GM19452 (cell line): ENCODE measurements at regions not wholly inside any gene's neighbourhood (a gene's known extent, or its start where the extent isn't known, plus 50 kb on each side); places are given as distances from the start of the nearest gene placed in this dataset.
"Not testable (repeated sequence)": the region's sequence is repeated elsewhere in the genome, so short reads cannot be mapped to it uniquely, and the experiment has no call there.

Experiments
- ATAC-seq: cut with Tn5 transposase; IDR thresholded peaks from one replicate; pipeline ENCODE4 v1.9.1; 2021; ENCODE audit not compliant: unreplicated experiment

DNA sequence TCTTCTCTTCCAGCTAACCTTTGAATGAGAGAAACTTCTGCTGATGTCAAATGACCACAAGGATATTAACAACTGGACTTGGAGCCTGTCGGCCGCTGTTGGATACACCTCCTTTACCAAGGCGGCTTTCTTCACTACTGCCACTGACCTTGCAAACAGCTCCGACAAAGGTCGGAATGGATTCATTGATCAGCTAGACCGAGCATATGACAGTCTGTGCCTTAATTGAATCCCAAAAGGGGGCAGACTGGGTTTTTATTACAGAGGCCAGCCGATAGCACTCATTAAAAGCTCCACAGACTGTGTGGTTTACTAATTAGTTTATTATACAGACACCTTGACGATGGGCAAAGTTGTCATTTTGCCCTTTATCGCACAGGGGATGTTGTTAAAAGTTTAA is 394.5 kb downstream of the RERGL start:
- ATAC-seq, result no peak

DNA sequence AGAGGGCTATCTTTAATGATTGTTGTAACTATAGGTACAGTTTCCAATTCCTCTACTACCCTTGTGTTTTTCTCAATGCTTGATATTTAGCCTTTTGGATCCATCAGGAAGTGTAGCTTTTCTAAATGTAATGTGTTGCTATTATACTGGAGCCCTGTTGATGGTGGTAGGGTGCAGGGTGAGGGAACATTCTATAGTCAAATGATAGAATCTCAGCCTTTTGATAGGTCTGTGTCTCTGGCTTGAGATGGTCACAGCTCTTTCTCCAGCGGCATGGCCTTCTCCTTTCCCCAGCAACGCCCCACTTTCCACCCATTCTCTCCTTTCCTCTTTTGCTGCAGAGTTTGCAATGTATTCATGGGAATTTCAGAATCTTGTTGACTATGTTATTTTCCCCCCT is 398.6 kb downstream of the RERGL start:
- ATAC-seq, result no peak

DNA sequence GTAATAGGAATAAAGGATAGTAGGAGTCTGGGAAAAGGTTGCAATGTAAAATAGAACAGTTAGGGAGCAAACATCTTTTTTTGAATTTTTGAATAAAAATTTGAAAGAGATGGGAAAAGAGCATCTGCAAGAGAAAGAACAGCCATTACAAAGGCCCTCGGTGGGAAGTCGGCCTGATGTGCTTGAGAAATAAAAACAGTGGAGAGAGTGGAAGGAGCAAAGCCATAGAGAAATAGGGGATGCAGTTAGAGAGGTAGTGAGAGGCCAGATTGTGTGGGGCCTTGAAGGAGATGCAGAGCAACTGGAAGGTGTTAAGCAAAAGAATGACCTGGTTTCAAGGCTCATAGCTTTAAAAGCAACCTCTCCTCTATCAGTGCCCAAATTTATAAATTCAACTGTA is 409.8 kb downstream of the RERGL start:
- no peak for ATAC-seq

DNA sequence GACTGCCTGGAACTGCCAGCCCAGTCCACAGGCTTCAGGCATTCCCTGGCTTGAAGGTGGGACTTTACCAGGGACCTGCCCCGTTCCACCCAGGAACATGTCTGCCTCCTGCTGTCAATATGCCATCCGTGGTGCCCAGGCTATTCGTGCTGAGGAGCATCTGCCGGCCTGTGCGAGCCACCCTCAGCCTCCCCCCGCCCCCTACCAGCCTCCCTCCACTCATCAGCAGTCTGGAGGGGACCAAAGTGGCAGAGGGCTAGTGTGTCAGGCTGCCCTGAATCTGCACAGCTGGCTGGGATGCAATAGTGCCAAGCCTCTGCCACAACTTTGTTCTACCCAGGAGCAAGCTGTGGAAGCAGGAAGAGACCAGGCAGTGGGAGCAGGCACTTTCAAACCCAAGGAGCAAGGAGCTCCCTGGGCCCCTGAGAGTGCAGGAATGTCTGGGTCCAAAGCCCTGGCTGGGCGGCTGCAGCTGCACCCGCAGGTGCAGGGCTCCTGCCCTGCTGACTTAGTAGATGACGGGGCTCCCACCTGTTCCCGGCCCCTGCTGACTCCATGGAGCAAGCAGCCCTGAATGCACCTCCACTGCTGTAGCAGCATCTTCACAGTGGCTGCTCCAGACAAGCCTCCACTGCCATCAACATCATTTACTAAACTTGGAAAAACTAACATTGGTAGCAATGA is 423.2 kb downstream of the RERGL start:
- no peak for ATAC-seq

DNA sequence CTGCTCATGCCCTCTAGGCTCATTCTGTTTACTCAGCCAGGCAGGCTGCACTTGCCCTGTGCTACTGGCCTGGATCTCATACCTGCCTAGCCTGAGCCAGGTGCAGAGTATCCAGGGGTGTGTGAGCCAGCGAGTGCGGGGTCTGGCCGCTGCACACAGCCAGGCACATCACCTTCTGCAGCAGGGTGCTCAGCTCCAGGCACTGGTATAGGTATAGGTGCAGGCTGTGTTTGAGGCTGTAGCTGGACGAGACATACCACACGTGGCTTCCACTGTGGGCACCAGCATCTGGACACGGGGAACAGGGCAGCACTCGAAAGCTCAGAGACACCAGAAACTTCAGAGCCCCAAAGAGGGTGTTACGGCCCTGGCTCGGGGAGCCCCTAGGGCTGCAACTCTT is 424.2 kb downstream of the RERGL start:
- ATAC-seq, result no peak

DNA sequence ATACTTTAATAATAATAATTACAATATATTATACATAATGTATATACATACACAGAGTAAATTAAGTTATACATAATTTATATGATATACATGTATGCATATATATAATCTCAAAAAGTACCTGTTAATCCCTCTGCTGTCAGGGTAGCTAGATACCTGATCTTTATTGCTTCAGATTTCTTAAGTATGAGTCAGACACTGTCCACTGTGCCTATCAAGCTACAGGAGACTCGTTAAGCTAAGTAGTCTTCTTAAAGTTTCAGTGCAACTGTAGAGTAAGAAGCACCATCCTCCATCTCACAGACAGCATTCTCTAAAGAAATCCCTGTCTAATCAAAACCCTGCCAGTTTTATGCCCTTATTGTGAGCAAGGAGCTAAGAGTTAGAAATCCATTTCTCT is 428.7 kb downstream of the RERGL start:
- ATAC-seq, result no peak

DNA sequence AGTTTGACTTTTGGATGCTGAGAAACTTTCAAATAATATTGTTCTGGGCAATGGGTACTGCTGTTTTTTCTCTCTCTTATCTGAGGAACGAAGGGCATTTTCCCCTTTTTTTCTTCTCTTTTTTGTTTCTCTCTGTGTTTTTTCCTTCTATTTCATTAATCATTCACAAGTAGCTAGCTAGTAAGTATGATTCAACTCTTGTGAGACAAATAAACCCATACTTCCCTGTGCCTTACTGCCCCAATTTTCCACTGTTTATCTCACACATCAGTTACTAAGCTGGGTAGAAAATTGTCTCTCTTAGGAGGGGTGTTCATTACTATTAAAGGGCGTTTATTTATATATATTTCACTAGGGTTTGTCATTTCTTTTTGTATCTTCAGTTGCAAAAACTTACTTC is 437.6 kb downstream of the RERGL start:
- ATAC-seq, result no peak

DNA sequence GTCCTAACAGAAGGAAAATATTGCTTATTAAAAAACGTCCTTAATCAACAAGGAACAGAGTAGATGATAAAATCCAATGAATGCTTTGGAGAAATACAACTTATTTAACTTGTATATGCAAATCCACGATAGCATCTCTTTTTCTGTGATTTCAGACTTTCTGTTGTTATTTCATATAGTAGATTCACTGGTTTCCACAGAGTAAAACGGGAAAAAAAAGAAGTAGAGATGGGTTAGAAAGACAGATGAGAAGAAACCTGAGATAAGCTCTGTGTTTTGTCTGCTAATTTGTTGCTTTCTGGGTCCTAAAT is 447.7 kb downstream of the RERGL start:
- no peak for ATAC-seq

DNA sequence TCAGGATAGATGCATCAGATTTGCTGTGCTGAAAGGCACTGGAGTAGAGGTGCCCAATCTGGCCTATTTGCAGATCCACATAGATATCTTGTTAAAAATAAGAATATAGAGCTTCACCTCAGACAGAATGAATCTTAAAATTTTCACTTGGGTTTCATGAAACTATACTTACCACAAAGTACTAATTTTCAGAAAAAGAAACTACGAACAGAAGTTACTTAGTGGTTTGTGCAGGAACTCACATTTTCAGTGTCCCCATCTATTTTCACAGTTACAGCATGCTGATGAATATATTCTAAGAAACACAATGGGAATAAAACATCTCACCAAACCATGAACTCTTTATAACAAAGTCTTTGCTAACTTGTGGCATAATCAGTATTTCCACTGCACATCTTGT is 449.4 kb downstream of the RERGL start:
- ATAC-seq, result no peak

DNA sequence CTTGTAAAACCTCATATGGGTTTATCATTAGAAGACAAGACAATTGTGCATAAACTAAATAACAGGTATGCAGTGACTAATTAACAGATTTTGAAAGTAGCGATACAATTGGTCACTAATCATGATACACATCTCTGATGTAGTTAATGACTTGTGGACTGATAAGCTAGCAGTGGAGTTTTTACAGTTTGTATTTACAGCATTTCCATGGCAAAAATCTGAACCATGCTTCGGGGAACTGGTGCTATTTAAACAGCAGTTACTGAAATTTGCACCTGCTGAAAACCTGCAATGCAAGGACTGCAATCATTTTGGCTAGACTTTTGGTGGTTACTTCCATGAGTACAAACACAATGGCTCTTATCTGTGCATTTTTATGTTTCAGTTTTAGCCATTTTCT is 471.2 kb downstream of the RERGL start:
- ATAC-seq, result no peak

DNA sequence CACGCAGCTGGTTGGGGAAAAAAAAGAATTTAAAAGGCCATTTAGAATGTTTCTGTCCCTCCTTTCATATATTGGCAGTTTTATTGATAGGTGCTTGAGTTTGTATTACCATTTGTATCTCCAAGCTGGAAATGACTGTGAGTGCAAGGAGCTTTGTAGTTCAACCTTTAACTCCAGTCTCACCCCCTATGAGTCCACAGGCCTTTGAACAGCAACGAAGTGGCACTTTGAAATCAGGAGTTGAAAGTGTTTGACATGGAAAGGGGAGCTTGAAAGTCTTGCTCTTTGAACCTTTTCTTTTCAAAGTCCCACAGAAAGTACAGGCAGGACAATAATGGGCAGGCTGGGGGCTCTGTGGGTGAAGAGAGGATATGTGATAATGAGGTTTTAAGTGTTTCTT is 480.3 kb downstream of the RERGL start:
- no peak for ATAC-seq

DNA sequence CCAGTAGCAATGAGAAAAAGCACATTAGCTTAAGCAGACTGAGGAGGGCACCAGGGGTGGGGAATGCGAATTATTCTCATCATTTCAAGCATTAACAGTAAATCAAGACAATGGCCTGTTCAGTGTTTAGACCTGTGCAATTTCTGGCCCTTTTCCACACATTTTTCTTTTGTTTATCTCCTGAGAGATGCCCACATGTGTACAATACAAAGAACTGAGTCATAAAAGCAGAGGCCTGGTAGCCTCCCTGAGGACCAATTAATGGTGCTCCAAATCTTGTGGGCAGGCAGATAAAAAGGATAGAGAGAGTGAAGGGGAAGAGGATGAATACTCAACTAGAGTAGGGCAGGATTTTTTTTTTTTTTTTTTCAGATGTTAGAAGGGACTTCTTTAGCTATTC is 480.8 kb downstream of the RERGL start:
- ATAC-seq, result no peak

DNA sequence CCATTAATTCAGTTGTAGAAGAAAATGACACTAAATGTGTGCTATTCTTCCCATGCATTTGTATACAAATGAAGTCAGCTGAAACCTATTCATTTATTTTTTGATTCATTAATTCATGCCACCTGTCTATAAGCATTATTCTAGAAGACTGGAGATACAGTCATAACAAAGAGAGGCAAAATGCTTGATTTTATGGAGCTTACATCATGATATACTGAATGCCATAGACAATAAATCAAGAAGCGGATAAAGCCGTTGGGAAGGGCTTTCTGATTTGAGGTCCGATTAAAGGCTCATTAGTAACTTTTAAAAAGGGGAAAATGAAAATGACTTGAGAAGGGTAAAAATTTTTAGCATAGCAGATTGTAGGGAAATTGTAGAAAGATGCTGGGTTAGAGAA is 494.9 kb downstream of the RERGL start:
- no peak for ATAC-seq

DNA sequence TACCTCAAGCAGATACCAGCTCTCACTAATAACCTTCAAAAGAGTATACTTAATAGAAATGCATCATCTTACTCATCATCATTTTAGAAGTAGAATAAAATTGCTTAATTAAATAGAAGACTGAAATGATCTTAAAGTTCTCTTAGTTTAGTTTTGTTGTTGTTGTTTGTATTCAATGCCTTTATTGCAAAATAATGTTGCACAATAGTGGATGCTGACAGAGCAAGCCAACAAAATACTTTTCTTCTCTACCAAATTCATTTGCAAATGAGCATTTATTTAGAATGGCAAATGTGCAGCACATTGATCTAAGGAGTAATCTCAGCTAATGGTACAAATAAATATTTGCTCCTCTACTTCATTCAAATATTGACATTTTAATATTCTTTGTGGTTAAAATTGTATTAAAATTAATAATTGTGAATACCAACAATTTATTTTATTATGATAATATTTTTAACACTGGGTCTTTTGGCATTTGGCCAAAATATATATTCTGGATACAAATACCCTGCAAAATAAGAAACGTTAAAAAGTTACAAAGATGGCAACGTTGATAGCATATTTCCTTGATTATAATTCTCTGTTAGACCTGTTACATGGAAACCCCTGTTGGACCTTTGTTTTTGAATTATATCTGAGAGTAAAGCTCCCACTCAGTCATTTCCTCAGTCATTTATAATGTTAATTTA is 496.1 kb downstream of the RERGL start:
- ATAC-seq, result no peak

DNA sequence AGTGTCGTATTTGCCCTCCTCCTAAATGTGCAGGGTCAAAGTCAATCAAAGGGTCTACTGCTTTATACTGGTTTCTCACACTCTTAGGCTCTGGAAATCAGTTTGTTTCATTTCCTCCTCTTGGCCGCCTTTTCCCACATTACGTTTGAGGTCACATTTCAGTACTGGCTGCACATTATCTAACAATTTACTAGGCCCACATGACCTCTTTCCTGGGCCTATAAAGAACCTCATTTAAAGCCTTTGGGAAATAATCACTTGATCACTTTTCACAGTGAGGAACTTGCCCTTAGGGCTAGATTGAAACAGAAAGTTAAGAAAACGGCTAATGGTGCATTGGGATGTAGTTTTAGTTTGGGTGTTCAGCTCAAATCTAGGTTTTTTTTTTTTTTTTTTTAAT is 497.5 kb downstream of the RERGL start:
- ATAC-seq, result no peak

DNA sequence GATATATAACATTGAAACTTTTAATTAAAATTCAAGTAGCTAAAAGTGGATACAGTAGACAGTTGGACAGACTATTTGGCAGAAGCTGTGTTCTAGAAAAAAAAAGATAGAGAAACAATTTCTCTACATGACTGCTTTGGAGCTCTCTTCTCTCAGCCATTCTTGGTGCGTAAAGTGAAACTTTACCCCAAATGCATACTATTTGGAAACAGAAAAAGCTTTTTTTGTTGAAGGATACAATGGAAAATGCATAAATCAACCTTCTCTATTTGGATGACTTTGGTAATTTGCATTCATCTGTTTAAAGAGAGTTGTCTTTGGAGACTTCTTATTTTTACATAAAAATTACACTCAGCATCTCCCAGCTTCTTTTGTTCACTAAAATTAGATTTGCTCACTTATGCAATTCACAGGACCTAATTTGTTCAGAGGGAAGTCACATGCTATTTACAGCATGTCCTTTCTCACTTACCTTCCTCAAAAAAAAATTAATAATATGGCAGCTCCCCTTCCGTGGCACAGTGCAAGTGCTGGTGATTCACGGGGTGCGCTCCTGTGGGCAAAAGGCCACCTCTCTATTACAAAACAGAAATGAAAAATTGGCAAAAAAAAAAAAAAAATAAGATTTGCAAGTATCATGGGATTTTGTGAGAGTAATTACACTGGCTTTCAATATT is 498.9 kb downstream of the RERGL start:
- no peak for ATAC-seq

DNA sequence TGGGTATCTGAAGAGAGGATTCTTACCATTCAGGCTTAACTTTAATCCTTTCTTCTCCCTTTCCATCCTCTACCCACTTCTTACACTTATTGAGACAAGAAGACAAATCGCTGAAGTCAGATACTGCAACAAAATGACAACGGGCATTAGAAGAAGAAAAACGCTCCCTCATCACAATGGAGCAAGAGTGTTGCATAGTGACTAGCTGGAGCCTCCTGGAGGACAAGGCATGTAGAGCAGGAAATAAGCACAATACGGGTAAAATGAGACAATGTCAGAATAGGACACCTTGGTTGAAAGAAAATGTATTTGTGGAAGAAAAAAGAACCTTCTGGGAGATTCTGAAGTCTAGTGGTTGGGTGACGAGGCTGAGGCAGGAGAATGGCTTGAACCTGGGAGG is 501.0 kb downstream of the RERGL start:
- ATAC-seq, result no peak

DNA sequence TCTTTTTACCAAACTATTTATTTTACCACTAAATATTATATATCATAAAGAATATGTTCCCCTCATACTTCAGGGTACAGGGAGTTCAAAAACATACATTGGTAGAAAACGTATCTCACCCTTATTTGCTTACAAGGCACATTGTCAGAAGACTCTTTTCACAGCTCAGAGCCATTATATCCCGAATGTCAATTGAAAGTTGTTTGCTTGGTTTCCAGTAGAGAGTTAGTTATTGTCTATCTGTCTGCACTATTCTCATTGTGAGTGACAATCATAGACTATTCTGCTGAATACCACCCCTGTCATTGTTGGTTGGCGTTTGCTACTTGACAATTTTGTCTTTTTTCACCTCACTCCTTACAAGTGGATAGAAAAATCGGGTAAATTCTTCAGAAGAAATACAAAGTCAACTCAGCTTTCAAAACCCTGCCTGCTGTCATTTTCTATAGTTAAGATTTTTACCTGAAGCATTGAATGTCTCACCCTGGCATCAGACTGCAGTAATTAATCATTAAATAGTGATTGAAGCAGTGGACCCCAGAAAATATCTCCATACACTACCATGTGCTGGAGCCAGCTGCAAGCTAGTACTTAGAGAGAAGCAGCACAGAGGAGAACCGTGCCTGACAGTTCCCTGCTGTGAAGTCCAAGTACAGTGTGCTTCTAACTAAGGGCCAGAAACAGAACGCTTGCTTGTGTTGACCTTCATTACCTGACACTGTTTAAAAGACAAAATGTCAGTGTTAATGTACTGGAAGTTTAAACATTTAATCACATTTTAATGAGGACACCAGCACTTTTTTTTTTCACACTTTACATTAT is 510.6 kb downstream of the RERGL start:
- ATAC-seq, result no peak

DNA sequence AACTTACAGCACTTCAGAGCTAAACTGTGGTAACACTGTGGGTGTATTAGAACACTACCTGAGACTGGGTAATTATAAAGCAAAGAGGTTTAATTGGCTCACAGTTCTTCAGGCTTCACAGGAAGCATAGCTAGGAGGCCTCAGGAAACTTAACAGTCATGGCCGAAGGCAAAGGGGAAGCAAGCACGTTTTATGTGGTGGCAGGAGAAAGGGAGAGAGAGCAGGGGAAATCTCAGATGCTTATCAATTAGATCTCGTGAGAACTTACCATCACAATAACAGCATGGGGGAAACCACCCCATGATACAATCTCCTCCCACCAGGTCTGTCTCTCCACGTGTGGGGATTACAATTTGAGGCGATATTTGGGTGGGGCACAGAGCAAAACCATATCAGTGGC is 512.6 kb downstream of the RERGL start:
- no peak for ATAC-seq

DNA sequence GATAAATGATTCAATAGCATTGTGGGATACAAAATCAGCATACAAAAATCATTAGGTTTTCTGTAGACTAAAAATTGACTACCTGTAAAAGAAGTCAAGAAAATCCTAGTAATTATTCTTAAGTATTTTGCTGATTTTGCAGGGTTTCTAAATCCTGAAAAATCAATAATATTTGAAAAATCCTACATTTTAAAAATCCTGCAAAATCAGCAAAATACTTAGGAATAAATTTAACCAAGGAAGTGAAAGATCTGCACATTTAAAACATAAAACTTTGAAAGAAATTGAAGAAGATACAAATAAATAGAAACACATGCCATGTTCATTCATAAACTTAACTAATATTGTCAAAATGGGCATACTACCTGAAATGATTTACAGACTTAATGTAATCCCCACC is 517.7 kb downstream of the RERGL start:
- ATAC-seq, result no peak

DNA sequence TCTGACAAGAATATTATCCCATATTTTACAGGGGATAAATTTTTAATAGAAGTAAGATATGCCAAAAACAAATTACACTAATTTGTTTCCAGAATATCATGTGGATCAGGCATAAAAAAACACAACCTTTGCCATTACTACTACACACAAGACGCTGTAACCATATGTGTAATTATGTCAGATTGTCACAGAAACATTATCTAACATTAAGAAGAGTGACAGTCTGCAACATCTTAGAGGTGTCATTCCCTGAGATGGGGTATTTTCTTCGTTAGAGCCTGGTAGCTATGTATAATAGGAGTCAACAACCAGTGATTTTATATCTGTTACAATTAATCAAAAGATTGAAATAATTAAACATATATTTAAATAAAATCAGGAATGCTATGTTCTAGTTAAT is 518.9 kb downstream of the RERGL start:
- no peak for ATAC-seq

DNA sequence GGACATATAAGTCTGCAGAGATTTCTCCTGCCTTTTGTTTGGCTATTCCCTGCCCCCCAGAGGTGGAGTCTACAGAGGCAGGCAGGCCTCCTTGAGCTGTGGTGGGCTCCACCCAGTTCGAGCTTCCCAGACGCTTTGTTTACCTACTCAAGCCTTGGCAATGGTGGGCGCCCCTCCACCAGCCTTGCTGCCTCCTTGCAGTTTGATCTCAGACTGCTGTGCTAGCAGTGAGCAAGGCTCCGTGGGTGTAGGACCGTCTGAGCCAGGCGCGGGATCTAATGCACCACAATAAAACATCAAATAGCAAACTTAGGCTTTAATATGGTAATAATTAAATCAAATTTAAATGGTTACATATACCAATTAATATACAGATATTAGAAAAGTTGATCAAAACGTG is 525.4 kb downstream of the RERGL start:
- not testable (repeated sequence) for ATAC-seq
